ENCODE measurements at regions not wholly inside any gene's neighbourhood (a gene's known extent, or its start where the extent isn't known, plus 50 kb on each side); places are given as distances from the start of the nearest gene placed in this dataset.

DNA sequence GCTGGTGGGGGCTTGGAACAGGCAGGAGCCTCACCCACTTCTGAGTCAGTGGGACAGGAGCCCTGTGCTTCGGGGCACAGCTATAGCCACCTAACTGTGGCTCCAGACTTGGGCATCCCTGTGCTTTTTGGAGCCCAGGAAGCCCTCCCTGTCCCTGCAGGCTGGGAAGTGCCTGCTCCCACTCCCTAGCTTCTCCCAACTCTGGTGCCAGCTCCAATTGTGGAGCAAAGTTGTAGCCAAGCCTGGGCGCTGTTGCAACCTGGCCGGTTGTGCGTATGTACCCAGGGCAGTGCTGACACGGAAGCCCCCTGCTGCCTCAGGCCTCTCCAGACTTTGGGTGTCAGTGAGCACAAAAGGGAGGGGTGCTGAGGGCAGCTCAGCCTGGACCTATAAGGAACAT, 601.7 kb upstream of the GJE1 start:
- TF ChIP-seq, protein P1, sequence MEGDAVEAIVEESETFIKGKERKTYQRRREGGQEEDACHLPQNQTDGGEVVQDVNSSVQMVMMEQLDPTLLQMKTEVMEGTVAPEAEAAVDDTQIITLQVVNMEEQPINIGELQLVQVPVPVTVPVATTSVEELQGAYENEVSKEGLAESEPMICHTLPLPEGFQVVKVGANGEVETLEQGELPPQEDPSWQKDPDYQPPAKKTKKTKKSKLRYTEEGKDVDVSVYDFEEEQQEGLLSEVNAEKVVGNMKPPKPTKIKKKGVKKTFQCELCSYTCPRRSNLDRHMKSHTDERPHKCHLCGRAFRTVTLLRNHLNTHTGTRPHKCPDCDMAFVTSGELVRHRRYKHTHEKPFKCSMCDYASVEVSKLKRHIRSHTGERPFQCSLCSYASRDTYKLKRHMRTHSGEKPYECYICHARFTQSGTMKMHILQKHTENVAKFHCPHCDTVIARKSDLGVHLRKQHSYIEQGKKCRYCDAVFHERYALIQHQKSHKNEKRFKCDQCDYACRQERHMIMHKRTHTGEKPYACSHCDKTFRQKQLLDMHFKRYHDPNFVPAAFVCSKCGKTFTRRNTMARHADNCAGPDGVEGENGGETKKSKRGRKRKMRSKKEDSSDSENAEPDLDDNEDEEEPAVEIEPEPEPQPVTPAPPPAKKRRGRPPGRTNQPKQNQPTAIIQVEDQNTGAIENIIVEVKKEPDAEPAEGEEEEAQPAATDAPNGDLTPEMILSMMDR (IDR thresholded peaks at IDR 0.05; ENCODE audit: insufficient read depth, low read depth, low read length): no peak
- no peak for TF ChIP-seq EZH2 (IDR thresholded peaks at IDR 0.05; ENCODE audit: insufficient read depth, low read length)
